ENCODE measurements at regions not wholly inside any gene's neighbourhood (a gene's known extent, or its start where the extent isn't known, plus 50 kb on each side); places are given as distances from the start of the nearest gene placed in this dataset.

GRCh38 chr7:25642849-25643248, 414.6 kb upstream of the NPVF start:
- H3K4me3 ChIP-seq = no peak overlapping the region
- no peak for DNase-seq
- TF ChIP-seq POLR2A (IDR thresholded peaks at IDR 0.05) (no peak), CTCF (IDR thresholded peaks at IDR 0.05) (no peak)
- H3K36me3 ChIP-seq = no peaks in the 10 kb centered on the region
- intact Hi-C loops (cut with DNase I) = no loop called here
- peaks cover 0 to 7% (median 0%) of the 10 kb centered on the region in 3 donors for H3K4me1 ChIP-seq
- WGBS, 2 donors = 53 to 59% methylated on average over 3 of the region's 3 CpGs
- H3K27me3 ChIP-seq = no peaks in the 10 kb centered on the region
- H3K9me3 ChIP-seq = no peaks in the 10 kb centered on the region
- H3K27ac ChIP-seq = no peak overlapping the region

- peaks cover 0 to 4% (median 0%) of the 10 kb centered on the region in 3 donors for H3K4me1 ChIP-seq
- H3K9me3 ChIP-seq = no peaks in the 10 kb centered on the region
- no peak for TF ChIP-seq POLR2A (IDR thresholded peaks at IDR 0.05)
- TF ChIP-seq CTCF (IDR thresholded peaks at IDR 0.05) = no peak
- H3K27me3 ChIP-seq = no peaks in the 10 kb centered on the region
- no peaks in the 10 kb centered on the region for H3K36me3 ChIP-seq
- intact Hi-C loops (cut with DNase I) = no loop called here
- no peak for DNase-seq
- WGBS, 2 donors = 81 to 82% methylated on average over 4 to 5 of the region's 5 CpGs
- H3K27ac ChIP-seq = no peak overlapping the region
- no peak overlapping the region for H3K4me3 ChIP-seq
These were observed 415.0 kb upstream of the NPVF start for GRCh38 chr7:25643286-25643685.

GRCh38 chr7:25643770-25644394, 415.6 kb upstream of the NPVF start:
- TF ChIP-seq CTCF (IDR thresholded peaks at IDR 0.05) (no peak), POLR2A (IDR thresholded peaks at IDR 0.05) (no peak)
- no peaks in the 10 kb centered on the region for H3K9me3 ChIP-seq
- H3K27me3 ChIP-seq = no peaks in the 10 kb centered on the region
- DNase-seq = no peak
- H3K4me1 ChIP-seq = no peaks in the 10 kb centered on the region
- H3K27ac ChIP-seq = no peak overlapping the region
- 79 to 82% methylated on average over 7 of the region's 7 CpGs for WGBS, 2 donors
- no peak overlapping the region for H3K4me3 ChIP-seq
- intact Hi-C loops (cut with DNase I) = no loop called here
- H3K36me3 ChIP-seq = no peaks in the 10 kb centered on the region

GRCh38 chr7:25646726-25647413, 418.6 kb upstream of the NPVF start:
- no peak overlapping the region for H3K4me3 ChIP-seq
- no peak overlapping the region for H3K27ac ChIP-seq
- no peaks in the 10 kb centered on the region for H3K27me3 ChIP-seq
- intact Hi-C loops (cut with DNase I) = no loop called here
- no peaks in the 10 kb centered on the region for H3K36me3 ChIP-seq
- 66 to 73% methylated on average over 4 to 5 of the region's 6 CpGs for WGBS, 2 donors
- H3K9me3 ChIP-seq = no peaks in the 10 kb centered on the region
- no peaks in the 10 kb centered on the region for H3K4me1 ChIP-seq
- TF ChIP-seq CTCF (IDR thresholded peaks at IDR 0.05) (no peak), POLR2A (IDR thresholded peaks at IDR 0.05) (no peak)
- no peak for DNase-seq

GRCh38 chr7:25647872-25648271, 419.6 kb upstream of the NPVF start:
- Histone ChIP-seq H3K9me3 (no peaks in the 10 kb centered on the region), H3K27ac (no peak overlapping the region), H3K27me3 (no peaks in the 10 kb centered on the region), H3K4me1 (no peaks in the 10 kb centered on the region), H3K4me3 (no peak overlapping the region), H3K36me3 (no peaks in the 10 kb centered on the region)
- TF ChIP-seq POLR2A (IDR thresholded peaks at IDR 0.05) (no peak), CTCF (IDR thresholded peaks at IDR 0.05) (no peak)
- DNase-seq = no peak
- intact Hi-C loops (cut with DNase I) = no loop called here
- 50 to 80% methylated on average over 2 of the region's 2 CpGs for WGBS, 2 donors
